Epithelial cell of esophagus (primary cell): ENCODE measurements at regions not wholly inside any gene's neighbourhood (a gene's known extent, or its start where the extent isn't known, plus 50 kb on each side); places are given as distances from the start of the nearest gene placed in this dataset.

Source experiments
- DNase-seq: peaks from one replicate; pipeline ENCODE4 v3.0.0; 2010; ENCODE audit warnings: low read depth
- H3K4me3 ChIP-seq: 2 replicates; pipeline ENCODE4 v1.5.1; 2011; ENCODE audit warnings: mild to moderate bottlenecking, low read length, control low read depth
- TF ChIP-seq, protein P1 (sequence below): IDR thresholded peaks from 2 replicates; pipeline ENCODE4 v1.5.1; 2011; ENCODE audit warnings: low read depth, mild to moderate bottlenecking, low read length, control low read depth, inconsistent platforms; ENCODE audit not compliant: insufficient read depth; ENCODE audit errors: missing control alignments

DNA sequence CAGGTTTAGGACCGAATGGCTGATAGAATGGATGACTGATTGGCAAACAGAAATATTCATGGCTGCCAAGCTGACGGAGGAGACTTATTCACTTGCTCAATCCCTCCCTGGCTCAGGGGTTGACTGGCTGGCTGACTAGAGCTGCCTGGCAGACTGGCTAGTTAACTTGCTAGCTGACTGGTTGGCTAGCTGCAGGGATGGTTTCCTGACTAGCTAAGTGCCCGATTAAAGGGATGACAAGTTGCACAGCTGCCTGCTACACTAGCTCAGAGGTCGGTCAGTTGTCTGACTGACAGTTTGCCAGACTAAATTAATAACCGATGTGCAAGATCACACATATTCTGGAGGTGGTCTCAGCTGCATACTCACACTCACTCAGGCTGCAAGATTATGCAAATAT is 1208.4 kb upstream of the CDH8 start:
- no peak for DNase-seq
- TF ChIP-seq, protein P1, sequence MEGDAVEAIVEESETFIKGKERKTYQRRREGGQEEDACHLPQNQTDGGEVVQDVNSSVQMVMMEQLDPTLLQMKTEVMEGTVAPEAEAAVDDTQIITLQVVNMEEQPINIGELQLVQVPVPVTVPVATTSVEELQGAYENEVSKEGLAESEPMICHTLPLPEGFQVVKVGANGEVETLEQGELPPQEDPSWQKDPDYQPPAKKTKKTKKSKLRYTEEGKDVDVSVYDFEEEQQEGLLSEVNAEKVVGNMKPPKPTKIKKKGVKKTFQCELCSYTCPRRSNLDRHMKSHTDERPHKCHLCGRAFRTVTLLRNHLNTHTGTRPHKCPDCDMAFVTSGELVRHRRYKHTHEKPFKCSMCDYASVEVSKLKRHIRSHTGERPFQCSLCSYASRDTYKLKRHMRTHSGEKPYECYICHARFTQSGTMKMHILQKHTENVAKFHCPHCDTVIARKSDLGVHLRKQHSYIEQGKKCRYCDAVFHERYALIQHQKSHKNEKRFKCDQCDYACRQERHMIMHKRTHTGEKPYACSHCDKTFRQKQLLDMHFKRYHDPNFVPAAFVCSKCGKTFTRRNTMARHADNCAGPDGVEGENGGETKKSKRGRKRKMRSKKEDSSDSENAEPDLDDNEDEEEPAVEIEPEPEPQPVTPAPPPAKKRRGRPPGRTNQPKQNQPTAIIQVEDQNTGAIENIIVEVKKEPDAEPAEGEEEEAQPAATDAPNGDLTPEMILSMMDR = no peak
- no peak overlapping the region for H3K4me3 ChIP-seq

DNA sequence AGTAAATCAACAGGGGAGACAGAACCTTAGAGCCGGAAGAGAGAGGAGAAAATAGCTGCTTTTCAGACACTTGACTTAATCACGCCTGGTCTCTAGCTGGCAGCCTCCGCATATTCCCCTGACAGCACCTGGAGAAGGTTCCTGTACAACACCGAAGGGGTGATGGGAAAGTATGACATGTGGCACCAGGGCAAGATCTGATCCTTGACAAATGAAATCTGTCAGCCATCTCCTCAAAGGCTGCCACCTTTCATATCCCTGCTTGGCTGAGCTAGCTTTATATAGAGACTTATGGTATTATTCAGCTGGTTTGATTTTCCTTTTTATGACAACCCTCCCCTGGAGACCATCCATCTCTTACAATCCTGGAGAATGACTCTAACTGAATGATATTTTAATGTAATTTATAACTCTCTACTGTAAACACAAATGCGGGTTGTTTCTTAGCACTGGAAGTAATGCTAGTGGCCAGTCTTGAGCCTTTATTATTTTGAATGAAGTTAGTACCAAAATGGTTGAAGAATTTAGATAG is 1205.3 kb upstream of the CDH8 start:
- no peak for DNase-seq
- H3K4me3 ChIP-seq = no peak overlapping the region
- TF ChIP-seq, protein P1 = no peak

DNA sequence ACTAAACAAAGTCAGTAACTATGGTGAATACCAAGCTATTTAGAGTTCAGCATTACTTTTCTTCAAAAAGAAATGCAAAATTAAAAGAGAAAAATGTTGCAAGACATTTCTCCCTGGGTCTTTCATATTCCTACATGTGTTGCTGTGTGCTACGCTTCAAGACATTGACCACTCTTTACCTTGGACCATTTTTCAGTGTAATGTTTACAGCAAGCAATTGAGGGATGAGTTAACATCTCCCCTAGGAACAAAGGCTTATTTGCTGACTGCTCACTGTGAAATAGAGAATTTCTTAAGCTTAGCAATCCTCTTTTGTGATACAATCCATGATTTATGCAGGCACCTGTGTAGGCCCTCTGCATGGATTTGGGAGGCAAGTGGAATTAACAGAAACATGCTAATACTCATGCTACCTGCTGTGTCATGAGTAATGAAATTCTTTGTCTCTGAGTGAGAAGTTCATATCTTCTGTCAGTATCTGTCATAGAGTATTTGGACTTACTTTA is 1202.9 kb upstream of the CDH8 start:
- TF ChIP-seq, protein P1 = no peak
- no peak for DNase-seq
- H3K4me3 ChIP-seq = no peak overlapping the region

DNA sequence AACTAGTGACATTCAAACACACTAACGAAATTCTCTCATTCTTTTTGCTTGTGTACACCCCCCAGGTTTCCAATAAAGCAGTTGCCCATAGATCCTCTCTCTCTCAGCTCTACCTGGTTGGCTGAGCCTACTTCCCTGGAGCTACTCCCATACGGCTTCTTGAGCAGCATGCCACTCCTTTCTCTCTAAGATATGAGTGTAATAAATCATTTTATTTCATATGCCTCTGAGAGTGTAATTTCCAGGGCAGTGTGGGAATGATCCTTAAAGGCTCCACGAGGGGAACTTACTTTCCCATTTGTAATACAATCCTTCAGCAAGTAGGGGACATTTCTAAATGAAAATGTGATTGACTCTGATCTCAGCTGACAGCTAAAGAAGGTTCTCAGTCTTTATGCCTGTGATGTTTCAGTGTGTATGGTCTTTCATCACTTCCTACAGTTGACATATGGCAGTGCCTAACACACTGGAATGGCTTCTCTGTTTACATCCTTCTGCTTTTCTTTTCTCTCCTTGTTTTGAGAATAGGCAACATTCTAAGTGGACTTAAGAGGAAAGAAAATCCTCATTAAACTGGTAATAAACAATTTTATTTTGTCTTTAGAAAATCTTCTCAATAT is 1194.3 kb upstream of the CDH8 start:
- DNase-seq = no peak
- no peak overlapping the region for H3K4me3 ChIP-seq
- TF ChIP-seq, protein P1 = no peak

DNA sequence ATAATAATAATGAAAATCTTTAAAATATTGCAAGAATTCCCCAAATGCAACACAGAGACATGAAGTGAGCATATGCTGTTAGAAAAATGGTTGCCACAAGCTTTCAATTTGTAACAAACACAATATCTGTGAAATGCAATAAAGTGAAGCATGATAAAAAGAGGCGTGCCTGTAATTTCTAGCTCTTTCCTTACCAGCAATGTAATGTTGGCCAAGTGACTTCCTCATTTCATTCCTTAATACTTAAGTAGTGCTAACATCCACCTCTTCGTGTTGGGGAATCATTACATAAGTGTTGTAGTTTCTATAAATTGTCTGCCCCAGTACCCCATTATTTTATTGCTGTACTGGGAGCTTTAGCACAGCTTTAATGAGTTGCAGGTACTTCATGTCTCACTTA is 1192.0 kb upstream of the CDH8 start:
- DNase-seq = no peak
- TF ChIP-seq, protein P1 = no peak

DNA sequence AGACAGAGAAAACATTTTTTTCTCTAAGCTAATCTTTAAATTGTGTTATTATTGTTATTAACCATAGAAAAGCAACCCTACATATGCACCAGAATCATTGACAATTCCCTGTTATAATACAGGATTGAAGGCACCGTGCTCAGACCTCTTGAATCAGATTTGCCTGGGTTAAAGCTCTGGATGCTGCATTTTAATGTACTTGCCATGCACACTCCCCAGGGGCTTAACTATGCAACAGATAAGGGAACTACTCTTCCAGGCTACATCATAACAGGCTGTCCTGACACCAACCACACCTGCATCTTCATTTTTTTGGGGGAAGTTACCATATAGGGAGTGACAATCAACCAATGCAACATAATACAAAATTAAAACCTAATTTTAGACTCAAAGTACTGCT is 1187.6 kb upstream of the CDH8 start:
- DNase-seq = no peak
- no peak overlapping the region for H3K4me3 ChIP-seq
- TF ChIP-seq, protein P1 = no peak

More for the DNA sequence above, 1192.0 kb upstream of the CDH8 start:
- no peak overlapping the region for H3K4me3 ChIP-seq

DNA sequence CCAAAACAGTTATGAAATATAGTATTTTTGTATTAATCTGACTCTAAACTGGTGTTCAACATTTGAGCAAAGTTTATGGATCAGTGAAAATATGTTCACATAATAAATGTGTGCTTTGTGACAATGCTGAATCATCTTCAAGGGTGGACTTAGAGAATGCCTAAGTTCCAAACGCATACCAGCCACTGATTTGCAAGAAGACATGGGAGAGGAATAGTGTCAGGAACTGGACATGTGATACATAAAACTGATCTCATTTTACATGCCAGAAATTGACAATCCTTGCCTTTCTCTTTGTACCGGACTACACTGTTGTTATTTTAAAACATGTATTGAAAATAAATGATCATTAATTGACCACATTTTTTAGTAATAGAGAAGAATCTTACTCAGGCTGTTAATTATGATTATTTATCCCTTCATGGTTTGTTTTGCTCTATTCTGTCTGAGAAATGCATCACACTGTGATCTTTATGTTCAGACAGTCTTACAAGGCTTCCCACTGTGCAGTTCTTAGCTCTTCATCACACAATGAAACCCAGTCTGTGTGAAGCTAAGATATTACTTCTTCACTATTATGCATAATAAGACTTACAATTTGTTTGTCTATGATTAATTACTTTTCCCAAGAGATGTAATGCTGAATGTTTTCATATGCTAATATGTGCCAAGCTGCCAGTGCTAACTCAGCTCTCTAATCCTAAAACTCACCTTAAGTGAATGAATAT is 1180.6 kb upstream of the CDH8 start:
- no peak overlapping the region for H3K4me3 ChIP-seq
- DNase-seq = no peak
- TF ChIP-seq, protein P1 = no peak
